ENCODE measurements at regions not wholly inside any gene's neighbourhood (a gene's known extent, or its start where the extent isn't known, plus 50 kb on each side); places are given as distances from the start of the nearest gene placed in this dataset.

GRCh38 chr10:44049301-44050015, 335.4 kb downstream of the CXCL12 start:
- TF ChIP-seq TP53 (CRISPR knock-in tag; IDR thresholded peaks at IDR 0.05) (no peak), MAZ (IDR thresholded peaks at IDR 0.05; ENCODE audit: borderline replicate concordance, low read depth, low read length) (no peak), CEBPB (IDR thresholded peaks at IDR 0.05) (no peak), CHD4 (IDR thresholded peaks at IDR 0.05; ENCODE audit: borderline replicate concordance) (no peak), RARB (CRISPR knock-in tag; IDR thresholded peaks at IDR 0.05) (no peak), EP300 (IDR thresholded peaks at IDR 0.05) (no peak), CTCF (IDR thresholded peaks at IDR 0.05) (no peak), RCOR1 (IDR thresholded peaks at IDR 0.05; ENCODE audit: low read depth, low read length) (no peak), RNF2 (IDR thresholded peaks at IDR 0.05; ENCODE audit: borderline replicate concordance, low read depth) (no peak)
